SK-N-MC (cell line): ENCODE measurements at regions not wholly inside any gene's neighbourhood (a gene's known extent, or its start where the extent isn't known, plus 50 kb on each side); places are given as distances from the start of the nearest gene placed in this dataset.

Experiments
- EZH2 ChIP-seq: fragments of 200-600 bp; sonication (generic); IDR thresholded peaks from one replicate; pipeline ENCODE4 v1.6.1; 2017; ENCODE audit warnings: antibody characterized with exemption
- POLR2AphosphoS5 ChIP-seq: IDR thresholded peaks from 2 replicates; pipeline ENCODE4 v1.6.1; 2012; ENCODE audit warnings: mild to moderate bottlenecking, low read depth, low read length, borderline replicate concordance

GRCh38 chr13:43959291-43959690 is 79.6 kb downstream of the LACC1 start:
- TF ChIP-seq POLR2AphosphoS5: no peak
- TF ChIP-seq EZH2: no peak
